ENCODE measurements at regions not wholly inside any gene's neighbourhood (a gene's known extent, or its start where the extent isn't known, plus 50 kb on each side); places are given as distances from the start of the nearest gene placed in this dataset.

DNA sequence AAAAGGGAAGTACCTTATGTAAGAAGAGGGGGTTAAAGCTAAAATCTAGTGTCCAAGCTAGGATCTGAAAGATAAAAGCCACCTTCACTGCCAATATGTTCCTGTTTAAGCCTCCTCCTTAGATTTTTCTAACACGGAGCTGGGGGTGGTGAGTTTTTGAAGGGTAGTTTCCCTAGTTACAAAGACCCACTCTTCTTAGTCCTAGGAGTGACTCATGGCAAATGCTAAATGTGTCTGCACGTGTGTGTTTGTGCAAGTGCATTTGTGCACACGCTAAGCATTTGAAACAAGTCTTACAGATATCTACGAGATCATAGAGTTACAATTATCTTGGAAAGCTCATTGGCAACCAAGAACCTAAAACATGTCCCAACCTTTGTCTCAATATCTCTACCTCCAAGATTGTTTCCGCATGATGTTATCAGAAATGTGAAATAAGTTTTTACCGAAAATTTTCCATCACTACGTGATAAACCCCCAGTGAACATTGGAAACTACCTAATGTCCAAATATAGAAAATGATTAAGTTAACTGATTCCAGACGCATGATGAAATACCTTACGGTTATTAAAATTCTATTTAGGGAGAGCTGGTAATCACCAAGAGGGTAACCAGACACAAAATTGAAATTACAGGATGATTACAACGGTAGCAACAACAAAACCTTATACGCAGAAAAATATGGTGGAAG, 78.0 kb upstream of the HRH2 start:
- H3K4me3 ChIP-seq (ENCODE audit: low read length) = no peak overlapping the region
- TF ChIP-seq, protein P1, sequence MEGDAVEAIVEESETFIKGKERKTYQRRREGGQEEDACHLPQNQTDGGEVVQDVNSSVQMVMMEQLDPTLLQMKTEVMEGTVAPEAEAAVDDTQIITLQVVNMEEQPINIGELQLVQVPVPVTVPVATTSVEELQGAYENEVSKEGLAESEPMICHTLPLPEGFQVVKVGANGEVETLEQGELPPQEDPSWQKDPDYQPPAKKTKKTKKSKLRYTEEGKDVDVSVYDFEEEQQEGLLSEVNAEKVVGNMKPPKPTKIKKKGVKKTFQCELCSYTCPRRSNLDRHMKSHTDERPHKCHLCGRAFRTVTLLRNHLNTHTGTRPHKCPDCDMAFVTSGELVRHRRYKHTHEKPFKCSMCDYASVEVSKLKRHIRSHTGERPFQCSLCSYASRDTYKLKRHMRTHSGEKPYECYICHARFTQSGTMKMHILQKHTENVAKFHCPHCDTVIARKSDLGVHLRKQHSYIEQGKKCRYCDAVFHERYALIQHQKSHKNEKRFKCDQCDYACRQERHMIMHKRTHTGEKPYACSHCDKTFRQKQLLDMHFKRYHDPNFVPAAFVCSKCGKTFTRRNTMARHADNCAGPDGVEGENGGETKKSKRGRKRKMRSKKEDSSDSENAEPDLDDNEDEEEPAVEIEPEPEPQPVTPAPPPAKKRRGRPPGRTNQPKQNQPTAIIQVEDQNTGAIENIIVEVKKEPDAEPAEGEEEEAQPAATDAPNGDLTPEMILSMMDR (IDR thresholded peaks at IDR 0.05; ENCODE audit: insufficient read depth, low read depth, low read length, missing control alignments) = no peak
- DNase-seq (ENCODE audit: low read depth) = no peak

DNA sequence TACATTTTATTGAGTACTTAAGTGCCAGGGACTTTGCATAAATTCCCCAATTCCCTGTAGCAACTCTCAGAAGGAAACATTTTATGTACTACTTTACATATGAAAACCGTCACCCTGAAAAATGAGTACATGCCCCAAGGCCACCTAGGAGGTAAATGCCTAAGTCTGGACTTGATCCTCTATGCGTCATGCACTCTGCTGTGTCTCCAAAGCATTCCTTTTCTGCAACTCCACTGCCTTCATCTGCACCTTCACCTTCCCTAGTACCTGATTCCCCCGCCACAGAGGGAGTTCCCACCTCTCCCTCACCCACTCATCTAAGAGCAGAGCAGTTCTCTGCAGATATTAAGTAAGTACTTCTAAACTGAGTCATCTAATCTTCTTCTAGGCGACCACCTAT, 75.2 kb upstream of the HRH2 start:
- peak; percentile 76 for DNase-seq (ENCODE audit: low read depth)
- TF ChIP-seq, protein P1 (IDR thresholded peaks at IDR 0.05; ENCODE audit: insufficient read depth, low read depth, low read length, missing control alignments) = no peak
- H3K4me3 ChIP-seq (ENCODE audit: low read length) = no peak overlapping the region

DNA sequence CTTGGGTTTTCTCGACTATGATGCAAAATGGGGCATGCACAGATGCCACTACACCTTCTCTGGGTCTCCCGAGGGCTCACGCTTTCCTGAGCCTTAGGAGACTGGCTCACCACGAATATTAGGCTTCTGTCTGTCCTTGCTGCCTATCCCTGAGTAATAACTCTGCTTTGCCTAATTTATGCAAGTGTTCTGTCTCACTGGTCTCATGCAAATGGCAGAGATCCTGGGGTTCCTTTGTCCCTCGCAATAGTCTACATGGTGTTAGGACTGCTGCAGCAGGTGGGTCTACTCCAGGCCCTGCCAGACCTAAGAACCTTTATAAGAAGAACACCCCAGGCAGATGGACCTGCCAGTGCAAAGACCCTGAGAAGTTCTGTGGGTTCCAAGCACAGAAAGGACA, 72.3 kb upstream of the HRH2 start:
- H3K4me3 ChIP-seq (ENCODE audit: low read length) = no peak overlapping the region
- no peak for DNase-seq (ENCODE audit: low read depth)
- TF ChIP-seq, protein P1 (IDR thresholded peaks at IDR 0.05; ENCODE audit: insufficient read depth, low read depth, low read length, missing control alignments) = no peak

DNA sequence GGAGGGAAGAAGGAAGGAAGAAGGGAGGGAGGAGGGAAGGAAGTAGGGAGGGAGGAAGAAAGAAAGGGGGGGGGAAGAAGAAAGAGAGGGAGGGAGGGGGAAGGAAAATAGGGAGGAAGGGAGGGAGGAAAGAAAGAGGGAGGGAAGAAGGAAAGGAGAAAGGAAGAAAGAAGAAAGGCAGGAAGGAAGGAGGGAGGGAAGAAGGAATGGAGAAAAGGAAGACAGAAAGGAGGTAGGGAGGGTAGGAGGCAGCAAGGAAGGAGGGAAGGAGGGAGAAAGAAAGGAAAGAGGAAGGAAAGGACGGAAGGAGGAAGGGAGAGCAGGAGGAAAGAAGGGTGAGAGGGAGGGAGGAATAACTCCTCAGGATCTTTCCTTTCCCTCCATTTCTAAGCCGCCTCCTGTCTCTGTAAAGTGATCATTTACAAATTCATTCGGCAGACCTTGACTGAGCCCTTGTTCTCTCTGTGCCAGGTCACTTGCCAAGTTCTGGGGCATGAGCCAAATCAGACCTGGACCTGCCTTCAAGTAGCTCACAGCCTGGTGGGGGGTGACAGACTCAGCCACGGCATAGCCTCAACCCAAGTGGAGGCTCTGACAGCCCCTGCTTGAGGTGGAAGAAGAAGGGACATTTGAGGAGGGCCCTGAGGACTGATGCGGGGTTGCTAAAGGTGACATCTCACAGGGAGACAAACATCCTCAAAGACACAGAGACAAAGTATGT, 69.0 kb upstream of the HRH2 start:
- DNase-seq (ENCODE audit: low read depth) = no peak
- TF ChIP-seq, protein P1 (IDR thresholded peaks at IDR 0.05; ENCODE audit: insufficient read depth, low read depth, low read length, missing control alignments) = no peak
- no peak overlapping the region for H3K4me3 ChIP-seq (ENCODE audit: low read length)

DNA sequence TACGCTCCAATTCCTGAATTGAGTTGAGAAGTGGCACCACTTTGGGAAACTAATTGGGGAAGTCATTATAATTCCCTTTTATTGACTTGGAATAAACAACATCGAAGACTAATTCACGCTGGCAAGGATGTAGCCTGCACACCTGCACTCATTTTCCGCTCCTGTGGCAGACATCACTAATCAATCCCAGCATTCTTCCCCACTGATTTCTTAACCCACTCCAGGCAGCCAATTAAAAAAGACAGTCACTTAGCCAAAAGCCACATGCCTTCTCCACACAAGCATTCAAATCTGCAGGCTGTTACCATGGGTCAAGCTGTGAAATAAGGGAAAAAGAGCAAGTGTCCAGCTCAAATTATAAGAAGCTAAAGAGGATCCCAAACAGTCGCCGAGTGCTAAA, 68.2 kb upstream of the HRH2 start:
- DNase-seq (ENCODE audit: low read depth) = no peak

DNA sequence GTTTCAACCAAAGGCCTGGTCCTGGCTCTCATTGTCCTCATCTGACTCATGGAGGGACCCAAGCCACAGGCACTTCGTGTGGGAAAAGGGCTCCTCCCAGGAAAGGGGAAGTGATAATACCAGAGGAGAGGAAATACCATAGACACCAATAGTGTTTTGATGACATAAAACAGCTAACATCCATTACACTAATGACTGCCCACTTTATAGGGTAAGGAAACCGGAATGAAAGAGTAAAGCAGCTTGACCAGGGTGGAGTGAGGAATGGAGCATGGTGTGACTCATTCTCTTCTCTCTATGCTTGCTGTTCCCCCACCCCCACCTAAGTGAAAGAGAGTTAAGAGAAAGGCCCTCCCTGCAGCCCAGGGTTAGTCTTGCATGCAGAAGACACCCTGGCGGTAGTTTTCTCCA, 67.4 kb upstream of the HRH2 start:
- TF ChIP-seq, protein P1 (IDR thresholded peaks at IDR 0.05; ENCODE audit: insufficient read depth, low read depth, low read length, missing control alignments) = no peak
- no peak for DNase-seq (ENCODE audit: low read depth)
- no peak overlapping the region for H3K4me3 ChIP-seq (ENCODE audit: low read length)

More for the DNA sequence above, 68.2 kb upstream of the HRH2 start:
- TF ChIP-seq, protein P1 (IDR thresholded peaks at IDR 0.05; ENCODE audit: insufficient read depth, low read depth, low read length, missing control alignments) = no peak
- no peak overlapping the region for H3K4me3 ChIP-seq (ENCODE audit: low read length)

Data from epithelial cell of esophagus (primary cell).